NT2/D1 (cell line): ENCODE measurements at regions not wholly inside any gene's neighbourhood (a gene's known extent, or its start where the extent isn't known, plus 50 kb on each side); places are given as distances from the start of the nearest gene placed in this dataset.

ENCODE experiments used
- SUZ12 ChIP-seq: IDR thresholded peaks from 2 replicates; pipeline ENCODE4 v1.6.1; 2011; ENCODE audit not compliant: insufficient read length, insufficient read depth; ENCODE audit errors: extremely low read depth
- YY1 ChIP-seq: IDR thresholded peaks from 2 replicates; pipeline ENCODE4 v1.6.1; 2011; ENCODE audit not compliant: insufficient read length, insufficient read depth
- ZNF274 ChIP-seq: IDR thresholded peaks from 2 replicates; pipeline ENCODE4 v1.6.1; 2011; ENCODE audit warnings: mild to moderate bottlenecking, low read depth, low read length

DNA sequence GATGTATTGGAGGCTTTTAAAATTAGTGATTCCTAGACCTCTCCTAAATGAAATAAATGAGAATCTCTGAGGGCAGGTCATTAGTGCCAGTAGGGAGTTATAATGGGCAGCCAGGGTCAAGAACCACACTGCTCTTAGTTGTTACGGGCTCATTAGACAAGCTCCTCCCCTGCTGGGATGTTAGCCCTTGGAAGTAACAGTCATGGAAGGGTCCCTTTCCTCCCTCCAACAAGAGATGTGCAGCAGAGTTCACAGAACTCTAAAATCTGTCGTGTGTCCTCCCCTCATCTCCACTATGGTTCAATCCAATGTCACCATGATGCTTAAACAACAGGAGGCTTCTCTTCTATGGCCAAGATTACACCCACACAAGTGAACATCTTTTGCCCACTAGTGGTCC is 419.5 kb downstream of the INSC start:
- no peak for TF ChIP-seq ZNF274
- TF ChIP-seq YY1, result no peak
- no peak for TF ChIP-seq SUZ12
